Neural cell (in vitro differentiated cells): ENCODE measurements at regions not wholly inside any gene's neighbourhood (a gene's known extent, or its start where the extent isn't known, plus 50 kb on each side); places are given as distances from the start of the nearest gene placed in this dataset.

ENCODE experiments used
- H2AFZ ChIP-seq: fragments of 200-600, 300-800 bp; sonication (generic), shearing (Covaris generic); 2 replicates; pipeline ENCODE4 v1.6.0; 2014; ENCODE audit warnings: low read depth, mild to moderate bottlenecking, antibody characterized with exemption, low read length, moderate library complexity
- H3F3A ChIP-seq: fragments of 200-600 bp; shearing (Covaris generic); 2 replicates; pipeline ENCODE4 v1.6.1; 2016; ENCODE audit warnings: mild to moderate bottlenecking, moderate library complexity, mixed read lengths, antibody characterized with exemption, low read length; ENCODE audit not compliant: insufficient read depth, poor library complexity, severe bottlenecking
- H3K27ac ChIP-seq: fragments of 200-600, 300-800 bp; sonication (generic), shearing (Covaris generic); 2 replicates; pipeline ENCODE4 v1.5.1; 2014; ENCODE audit warnings: mild to moderate bottlenecking, low read length, moderate library complexity
- H3K27me3 ChIP-seq: fragments of 300-800, 200-600 bp; sonication (generic), shearing (Covaris generic); 2 replicates; pipeline ENCODE4 v1.6.0; 2014; ENCODE audit warnings: mild to moderate bottlenecking, low read depth, low read length, moderate library complexity; ENCODE audit not compliant: insufficient read depth
- H3K36me3 ChIP-seq: fragments of 300-800, 200-600 bp; sonication (generic), shearing (Covaris generic); 2 replicates; pipeline ENCODE4 v1.5.1; 2014; ENCODE audit warnings: mild to moderate bottlenecking, antibody characterized with exemption, low read length, moderate library complexity; ENCODE audit not compliant: insufficient read depth
- H3K4me2 ChIP-seq: fragments of 300-800, 200-600 bp; sonication (generic), shearing (Covaris generic); 2 replicates; pipeline ENCODE4 v1.6.0; 2014; ENCODE audit warnings: mild to moderate bottlenecking, low read length
- H3K4me3 ChIP-seq: fragments of 300-800, 200-600 bp; sonication (generic), shearing (Covaris generic); 2 replicates; pipeline ENCODE4 v1.5.1; 2014; ENCODE audit warnings: mild to moderate bottlenecking, low read length, moderate library complexity
- H3K79me2 ChIP-seq: fragments of 200-600 bp; shearing (Covaris generic); replicated peaks from 2 replicates; pipeline ENCODE4 v1.6.0; 2014; ENCODE audit warnings: mild to moderate bottlenecking, low read length, moderate library complexity; ENCODE audit not compliant: insufficient read depth
- H3K9ac ChIP-seq: fragments of 300-800, 200-600 bp; sonication (generic), shearing (Covaris generic); 2 replicates; pipeline ENCODE4 v1.6.1; 2016; ENCODE audit warnings: mild to moderate bottlenecking, low read length, mixed read lengths
- H3K9me2 ChIP-seq: fragments of 200-600 bp; shearing (Covaris generic); 2 replicates; pipeline ENCODE4 v1.6.1; 2016; ENCODE audit warnings: mild to moderate bottlenecking, low read length, mixed read lengths; ENCODE audit not compliant: insufficient read depth
- H3K9me3 ChIP-seq: fragments of 200-600, 300-800 bp; sonication (generic), shearing (Covaris generic); 2 replicates; pipeline ENCODE4 v1.6.1; 2016; ENCODE audit warnings: mild to moderate bottlenecking, mixed run types, low read length, moderate library complexity, mixed read lengths
- H4K20me1 ChIP-seq: fragments of 200-600 bp; shearing (Covaris generic); 2 replicates; pipeline ENCODE4 v1.6.1; 2016; ENCODE audit warnings: mild to moderate bottlenecking, mixed run types; ENCODE audit not compliant: insufficient read depth
- CTCF ChIP-seq: fragments of 450-650 bp; IDR thresholded peaks from 2 replicates; pipeline ENCODE4 v1.5.1; 2014; ENCODE audit warnings: antibody characterized with exemption, mild to moderate bottlenecking, moderate library complexity; ENCODE audit not compliant: poor library complexity, severe bottlenecking
- EP300 ChIP-seq: fragments of 450-650 bp; conservative IDR thresholded peaks from 2 replicates; pipeline ENCODE4 v1.6.1; 2014; ENCODE audit warnings: antibody characterized with exemption, mild to moderate bottlenecking, moderate library complexity; ENCODE audit not compliant: poor library complexity, severe bottlenecking
- EZH2 ChIP-seq: fragments of 200-600, 300-800 bp; shearing (Covaris generic), sonication (generic); IDR thresholded peaks from 2 replicates; pipeline ENCODE4 v1.6.1; 2014; ENCODE audit warnings: antibody characterized with exemption, low read length, borderline replicate concordance, mild to moderate bottlenecking; ENCODE audit not compliant: insufficient read depth, poor library complexity, severe bottlenecking
- MXI1 ChIP-seq: fragments of 450-650 bp; conservative IDR thresholded peaks from 2 replicates; pipeline ENCODE4 v1.6.1; 2014; ENCODE audit warnings: antibody characterized with exemption, mild to moderate bottlenecking; ENCODE audit not compliant: poor library complexity, severe bottlenecking
- POLR2AphosphoS5 ChIP-seq: IDR thresholded peaks from 2 replicates; pipeline ENCODE4 v1.6.1; 2012
- RAD21 ChIP-seq: fragments of 450-650 bp; conservative IDR thresholded peaks from 2 replicates; pipeline ENCODE4 v1.6.1; 2014; ENCODE audit warnings: antibody characterized with exemption, mild to moderate bottlenecking, moderate library complexity
- REST ChIP-seq: IDR thresholded peaks from 2 replicates; pipeline ENCODE4 v1.6.1; 2012; ENCODE audit warnings: borderline replicate concordance
- SMC3 ChIP-seq: fragments of 450-650 bp; conservative IDR thresholded peaks from 2 replicates; pipeline ENCODE4 v1.6.1; 2014; ENCODE audit warnings: antibody characterized with exemption, mild to moderate bottlenecking, moderate library complexity; ENCODE audit not compliant: poor library complexity
- TAF1 ChIP-seq: IDR thresholded peaks from 2 replicates; pipeline ENCODE4 v1.6.1; 2012; ENCODE audit warnings: low read depth

GRCh38 chr10:94043431-94043990 lies 49.8 kb downstream of the PLCE1 start:
- Histone ChIP-seq H3K9me3 (no peaks in the 10 kb centered on the region), H3K4me2 (no peak overlapping the region), H3K27ac (no peak overlapping the region), H3K9me2 (no peaks in the 10 kb centered on the region), H2AFZ (no peak overlapping the region), H3K9ac (no peak overlapping the region), H3F3A (no peaks in the 10 kb centered on the region), H3K27me3 (no peaks in the 10 kb centered on the region), H4K20me1 (no peaks in the 10 kb centered on the region), H3K79me2 (no peaks in the 10 kb centered on the region), H3K4me3 (no peak overlapping the region), H3K36me3 (no peaks in the 10 kb centered on the region)
- TF ChIP-seq SMC3 (no peak), RAD21 (no peak), EZH2 (no peak), MXI1 (no peak), EP300 (no peak), CTCF (no peak), POLR2AphosphoS5 (no peak), REST (no peak)

GRCh38 chr10:94046098-94046497 lies 52.4 kb downstream of the PLCE1 start:
- Histone ChIP-seq H3K4me3 (no peak overlapping the region), H3K79me2 (no peaks in the 10 kb centered on the region), H3F3A (no peaks in the 10 kb centered on the region), H3K4me2 (no peak overlapping the region), H3K27ac (no peak overlapping the region), H4K20me1 (no peaks in the 10 kb centered on the region), H2AFZ (no peak overlapping the region), H3K36me3 (no peaks in the 10 kb centered on the region), H3K9me2 (no peaks in the 10 kb centered on the region), H3K27me3 (no peaks in the 10 kb centered on the region), H3K9me3 (no peaks in the 10 kb centered on the region), H3K9ac (no peak overlapping the region)
- TF ChIP-seq POLR2AphosphoS5 (no peak), EZH2 (no peak), EP300 (no peak), SMC3 (no peak), TAF1 (no peak), REST (no peak), MXI1 (no peak), RAD21 (no peak), CTCF (no peak)
